ENCODE measurements at regions not wholly inside any gene's neighbourhood (a gene's known extent, or its start where the extent isn't known, plus 50 kb on each side); places are given as distances from the start of the nearest gene placed in this dataset.

DNA sequence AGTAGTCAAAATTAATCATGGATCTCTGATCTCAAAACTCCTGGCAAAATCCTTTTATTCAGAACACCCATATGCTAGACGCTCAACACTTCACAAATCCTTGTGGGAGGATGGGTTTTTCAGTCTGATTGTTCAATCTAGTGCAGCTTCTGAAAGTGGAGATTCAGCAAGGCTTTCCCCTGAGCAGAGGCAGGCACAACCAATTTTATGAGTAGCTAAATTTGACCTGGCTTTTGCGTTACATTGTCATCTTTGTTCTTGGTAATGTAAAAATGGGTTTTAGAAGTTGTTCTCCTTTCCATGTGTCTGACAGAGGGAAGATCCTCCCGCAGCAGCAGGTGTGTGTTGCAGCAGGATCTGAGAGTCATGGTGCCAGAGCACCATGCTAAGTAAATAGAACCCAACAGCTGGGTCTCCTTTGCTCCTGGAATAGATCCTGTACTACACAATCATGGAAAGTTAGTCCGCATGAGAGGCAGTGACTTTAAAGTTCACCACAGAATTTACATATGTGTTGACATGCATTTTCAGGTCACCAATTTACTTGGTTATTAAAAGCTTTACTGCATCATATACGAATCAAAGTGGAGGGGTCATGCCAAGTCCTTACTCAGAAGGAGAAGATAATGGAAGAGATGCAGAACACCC lies 70.1 kb upstream of the MEF2C start:
- H3K9me2 ChIP-seq (ENCODE audit: insufficient read depth, low read length) = no peaks in the 10 kb centered on the region
- no peak for TF ChIP-seq RAD21 (conservative IDR thresholded peaks at IDR 0.05)
- TF ChIP-seq, protein P1, sequence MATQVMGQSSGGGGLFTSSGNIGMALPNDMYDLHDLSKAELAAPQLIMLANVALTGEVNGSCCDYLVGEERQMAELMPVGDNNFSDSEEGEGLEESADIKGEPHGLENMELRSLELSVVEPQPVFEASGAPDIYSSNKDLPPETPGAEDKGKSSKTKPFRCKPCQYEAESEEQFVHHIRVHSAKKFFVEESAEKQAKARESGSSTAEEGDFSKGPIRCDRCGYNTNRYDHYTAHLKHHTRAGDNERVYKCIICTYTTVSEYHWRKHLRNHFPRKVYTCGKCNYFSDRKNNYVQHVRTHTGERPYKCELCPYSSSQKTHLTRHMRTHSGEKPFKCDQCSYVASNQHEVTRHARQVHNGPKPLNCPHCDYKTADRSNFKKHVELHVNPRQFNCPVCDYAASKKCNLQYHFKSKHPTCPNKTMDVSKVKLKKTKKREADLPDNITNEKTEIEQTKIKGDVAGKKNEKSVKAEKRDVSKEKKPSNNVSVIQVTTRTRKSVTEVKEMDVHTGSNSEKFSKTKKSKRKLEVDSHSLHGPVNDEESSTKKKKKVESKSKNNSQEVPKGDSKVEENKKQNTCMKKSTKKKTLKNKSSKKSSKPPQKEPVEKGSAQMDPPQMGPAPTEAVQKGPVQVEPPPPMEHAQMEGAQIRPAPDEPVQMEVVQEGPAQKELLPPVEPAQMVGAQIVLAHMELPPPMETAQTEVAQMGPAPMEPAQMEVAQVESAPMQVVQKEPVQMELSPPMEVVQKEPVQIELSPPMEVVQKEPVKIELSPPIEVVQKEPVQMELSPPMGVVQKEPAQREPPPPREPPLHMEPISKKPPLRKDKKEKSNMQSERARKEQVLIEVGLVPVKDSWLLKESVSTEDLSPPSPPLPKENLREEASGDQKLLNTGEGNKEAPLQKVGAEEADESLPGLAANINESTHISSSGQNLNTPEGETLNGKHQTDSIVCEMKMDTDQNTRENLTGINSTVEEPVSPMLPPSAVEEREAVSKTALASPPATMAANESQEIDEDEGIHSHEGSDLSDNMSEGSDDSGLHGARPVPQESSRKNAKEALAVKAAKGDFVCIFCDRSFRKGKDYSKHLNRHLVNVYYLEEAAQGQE (IDR thresholded peaks at IDR 0.05; ENCODE audit: borderline replicate concordance) = no peak
- TF ChIP-seq EP300 (conservative IDR thresholded peaks at IDR 0.05; ENCODE audit: poor library complexity, severe bottlenecking) = no peak
- TF ChIP-seq, protein P2, sequence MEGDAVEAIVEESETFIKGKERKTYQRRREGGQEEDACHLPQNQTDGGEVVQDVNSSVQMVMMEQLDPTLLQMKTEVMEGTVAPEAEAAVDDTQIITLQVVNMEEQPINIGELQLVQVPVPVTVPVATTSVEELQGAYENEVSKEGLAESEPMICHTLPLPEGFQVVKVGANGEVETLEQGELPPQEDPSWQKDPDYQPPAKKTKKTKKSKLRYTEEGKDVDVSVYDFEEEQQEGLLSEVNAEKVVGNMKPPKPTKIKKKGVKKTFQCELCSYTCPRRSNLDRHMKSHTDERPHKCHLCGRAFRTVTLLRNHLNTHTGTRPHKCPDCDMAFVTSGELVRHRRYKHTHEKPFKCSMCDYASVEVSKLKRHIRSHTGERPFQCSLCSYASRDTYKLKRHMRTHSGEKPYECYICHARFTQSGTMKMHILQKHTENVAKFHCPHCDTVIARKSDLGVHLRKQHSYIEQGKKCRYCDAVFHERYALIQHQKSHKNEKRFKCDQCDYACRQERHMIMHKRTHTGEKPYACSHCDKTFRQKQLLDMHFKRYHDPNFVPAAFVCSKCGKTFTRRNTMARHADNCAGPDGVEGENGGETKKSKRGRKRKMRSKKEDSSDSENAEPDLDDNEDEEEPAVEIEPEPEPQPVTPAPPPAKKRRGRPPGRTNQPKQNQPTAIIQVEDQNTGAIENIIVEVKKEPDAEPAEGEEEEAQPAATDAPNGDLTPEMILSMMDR (IDR thresholded peaks at IDR 0.05; ENCODE audit: poor library complexity, severe bottlenecking) = no peak
- TF ChIP-seq EZH2 (IDR thresholded peaks at IDR 0.05; ENCODE audit: borderline replicate concordance, insufficient read depth, low read length, poor library complexity, severe bottlenecking) = no peak
- no peak for TF ChIP-seq SMC3 (conservative IDR thresholded peaks at IDR 0.05; ENCODE audit: poor library complexity)
- no peak for TF ChIP-seq POLR2AphosphoS5 (IDR thresholded peaks at IDR 0.05)
- no peak for TF ChIP-seq MXI1 (conservative IDR thresholded peaks at IDR 0.05; ENCODE audit: poor library complexity, severe bottlenecking)
- no peak for TF ChIP-seq TAF1 (IDR thresholded peaks at IDR 0.05; ENCODE audit: low read depth)
- H3K4me2 ChIP-seq (ENCODE audit: low read length) = no peak overlapping the region
- H3K36me3 ChIP-seq (ENCODE audit: insufficient read depth, low read length) = no peaks in the 10 kb centered on the region
- no peak overlapping the region for H3K27ac ChIP-seq (ENCODE audit: low read length)
- H2AFZ ChIP-seq (ENCODE audit: low read depth, low read length) = no peak overlapping the region
- no peak overlapping the region for H3K4me3 ChIP-seq (ENCODE audit: low read length)
- no peaks in the 10 kb centered on the region for H3K79me2 ChIP-seq (replicated peaks; ENCODE audit: insufficient read depth, low read length)
- no peak overlapping the region for H3K9ac ChIP-seq (ENCODE audit: low read length)
- H3F3A ChIP-seq (ENCODE audit: insufficient read depth, low read length, poor library complexity, severe bottlenecking) = no peaks in the 10 kb centered on the region
- no peaks in the 10 kb centered on the region for H3K27me3 ChIP-seq (ENCODE audit: insufficient read depth, low read depth, low read length)
- H4K20me1 ChIP-seq (ENCODE audit: insufficient read depth) = no peaks in the 10 kb centered on the region
- H3K9me3 ChIP-seq (ENCODE audit: low read length) = no peaks in the 10 kb centered on the region

DNA sequence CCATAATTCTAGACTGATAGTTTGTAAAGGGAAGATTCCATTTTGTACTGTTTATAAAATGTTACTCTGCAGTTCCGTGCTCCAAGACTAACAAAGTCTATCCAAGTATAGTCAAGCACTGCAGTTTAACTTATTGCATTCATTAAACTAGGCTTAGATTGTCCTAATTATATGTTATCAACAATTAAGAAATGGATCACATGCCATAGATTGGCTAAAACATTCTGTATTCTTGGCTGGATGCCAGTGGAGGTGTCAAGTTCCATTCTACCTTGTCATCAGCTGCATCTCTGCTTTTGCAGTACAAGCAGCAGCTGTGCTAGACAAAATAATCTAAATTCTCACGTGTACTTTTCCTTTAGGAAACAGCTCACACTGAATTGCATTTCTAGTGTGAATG lies 69.4 kb upstream of the MEF2C start:
- Histone ChIP-seq H3K9ac (ENCODE audit: low read length) (no peak overlapping the region), H4K20me1 (ENCODE audit: insufficient read depth) (no peaks in the 10 kb centered on the region), H3K36me3 (ENCODE audit: insufficient read depth, low read length) (no peaks in the 10 kb centered on the region), H3K9me3 (ENCODE audit: low read length) (no peaks in the 10 kb centered on the region), H3K4me3 (ENCODE audit: low read length) (no peak overlapping the region), H3K9me2 (ENCODE audit: insufficient read depth, low read length) (no peaks in the 10 kb centered on the region), H3K27ac (ENCODE audit: low read length) (no peak overlapping the region), H3K27me3 (ENCODE audit: insufficient read depth, low read depth, low read length) (no peaks in the 10 kb centered on the region), H3K79me2 (replicated peaks; ENCODE audit: insufficient read depth, low read length) (no peaks in the 10 kb centered on the region), H2AFZ (ENCODE audit: low read depth, low read length) (no peak overlapping the region), H3F3A (ENCODE audit: insufficient read depth, low read length, poor library complexity, severe bottlenecking) (no peaks in the 10 kb centered on the region), H3K4me2 (ENCODE audit: low read length) (no peak overlapping the region)
- TF ChIP-seq EZH2 (IDR thresholded peaks at IDR 0.05; ENCODE audit: borderline replicate concordance, insufficient read depth, low read length, poor library complexity, severe bottlenecking) (no peak), RAD21 (conservative IDR thresholded peaks at IDR 0.05) (no peak), POLR2AphosphoS5 (IDR thresholded peaks at IDR 0.05) (no peak), TAF1 (IDR thresholded peaks at IDR 0.05; ENCODE audit: low read depth) (no peak), SMC3 (conservative IDR thresholded peaks at IDR 0.05; ENCODE audit: poor library complexity) (no peak)

Measured in neural cell (in vitro differentiated cells).